WTC11 (cell line): ENCODE measurements at regions not wholly inside any gene's neighbourhood (a gene's known extent, or its start where the extent isn't known, plus 50 kb on each side); places are given as distances from the start of the nearest gene placed in this dataset.

Experiments
- CBFB ChIP-seq: sonication (generic); formaldehyde crosslinking; IDR thresholded peaks from 2 replicates; pipeline ENCODE4 v1.8.1; 2022; ENCODE audit warnings: mild to moderate bottlenecking, low read depth, missing genetic modification reagents
- CTCF ChIP-seq: fragments of 200-600 bp; IDR thresholded peaks from 2 replicates; pipeline ENCODE4 v1.8.0; 2022; ENCODE audit warnings: antibody characterized with exemption
- ESRRA ChIP-seq: sonication (generic); formaldehyde crosslinking; IDR thresholded peaks from 2 replicates; pipeline ENCODE4 v1.8.1; 2022; ENCODE audit warnings: mild to moderate bottlenecking, missing genetic modification reagents, borderline replicate concordance
- FOXK1 ChIP-seq: sonication (generic); formaldehyde crosslinking; IDR thresholded peaks from 2 replicates; pipeline ENCODE4 v1.8.0; 2022; ENCODE audit warnings: mild to moderate bottlenecking, moderate library complexity, missing genetic modification reagents
- GABPB1 ChIP-seq: sonication (generic); formaldehyde crosslinking; IDR thresholded peaks from 2 replicates; pipeline ENCODE4 v1.8.1; 2023; ENCODE audit warnings: mild to moderate bottlenecking, missing genetic modification reagents
- GTF2I ChIP-seq: fragments of 250-450 bp; sonication (Bioruptor Pico); conservative IDR thresholded peaks from 2 replicates; pipeline ENCODE4 v1.4.0; 2021; ENCODE audit warnings: mild to moderate bottlenecking
- NFATC4 ChIP-seq: fragments of 250-450 bp; sonication (Bioruptor Pico); IDR thresholded peaks from 2 replicates; pipeline ENCODE4 v1.9.0; 2021; ENCODE audit warnings: mild to moderate bottlenecking
- PREB ChIP-seq: sonication (generic); formaldehyde crosslinking; IDR thresholded peaks from 2 replicates; pipeline ENCODE4 v1.8.1; 2022; ENCODE audit warnings: mild to moderate bottlenecking, missing genetic modification reagents, moderate library complexity, borderline replicate concordance
- TP53 ChIP-seq: sonication (generic); formaldehyde crosslinking; IDR thresholded peaks from 2 replicates; pipeline ENCODE4 v1.8.1; 2023; ENCODE audit warnings: mild to moderate bottlenecking, missing genetic modification reagents
- USF1 ChIP-seq: sonication (generic); formaldehyde crosslinking; IDR thresholded peaks from 2 replicates; pipeline ENCODE4 v1.8.0; 2022; ENCODE audit warnings: mild to moderate bottlenecking, missing genetic modification reagents
- USF2 ChIP-seq: sonication (generic); formaldehyde crosslinking; IDR thresholded peaks from 2 replicates; pipeline ENCODE4 v1.8.1; 2023; ENCODE audit warnings: mild to moderate bottlenecking, missing genetic modification reagents, moderate library complexity
- ZNF232 ChIP-seq: sonication (generic); formaldehyde crosslinking; IDR thresholded peaks from 2 replicates; pipeline ENCODE4 v1.8.0; 2022; ENCODE audit warnings: mild to moderate bottlenecking, missing genetic modification reagents
- ZNF263 ChIP-seq: sonication (generic); formaldehyde crosslinking; IDR thresholded peaks from 2 replicates; pipeline ENCODE4 v1.8.1; 2022; ENCODE audit warnings: low read depth, mild to moderate bottlenecking, moderate library complexity, missing genetic modification reagents
- ZNF423 ChIP-seq: fragments of 250-450 bp; sonication (Bioruptor Pico); IDR thresholded peaks from 2 replicates; pipeline ENCODE4 v2.1.2; 2022; ENCODE audit warnings: mild to moderate bottlenecking, moderate library complexity

- TF ChIP-seq GABPB1 (CRISPR knock-in tag) = no peak
- TF ChIP-seq CTCF = no peak
- no peak for TF ChIP-seq CBFB (CRISPR knock-in tag)
- TF ChIP-seq GTF2I (CRISPR knock-in tag) = no peak
- TF ChIP-seq NFATC4 (CRISPR knock-in tag) = no peak
- no peak for TF ChIP-seq PREB
- no peak for TF ChIP-seq FOXK1 (CRISPR knock-in tag)
- no peak for TF ChIP-seq USF1 (CRISPR knock-in tag)
- no peak for TF ChIP-seq TP53 (CRISPR knock-in tag)
- TF ChIP-seq ZNF232 (CRISPR knock-in tag) = no peak
- TF ChIP-seq ZNF423 = no peak
- TF ChIP-seq USF2 (CRISPR knock-in tag) = no peak
- no peak for TF ChIP-seq ZNF263 (CRISPR knock-in tag)
- TF ChIP-seq ESRRA (CRISPR knock-in tag) = no peak
These were observed 135.4 kb downstream of the OPN5 start for GRCh38 chr6:47917202-47917601.
